Osteocyte (in vitro differentiated cells): ENCODE measurements at regions not wholly inside any gene's neighbourhood (a gene's known extent, or its start where the extent isn't known, plus 50 kb on each side); places are given as distances from the start of the nearest gene placed in this dataset.
"Not testable (repeated sequence)": the region's sequence is repeated elsewhere in the genome, so short reads cannot be mapped to it uniquely, and the experiment has no call there.

ENCODE experiments used
- DNase-seq: peaks from one replicate; pipeline ENCODE4 v3.0.0; 2021; ENCODE audit warnings: mixed read lengths; ENCODE audit not compliant: unreplicated experiment; ENCODE audit errors: extremely low spot score
- H3K27ac Mint-ChIP-seq: one replicate; pipeline ENCODE4 v1.8.0; 2021; ENCODE audit warnings: mild to moderate bottlenecking, mixed read lengths; ENCODE audit not compliant: unreplicated experiment
- H3K27me3 Mint-ChIP-seq: one replicate; pipeline ENCODE4 v1.8.0; 2021; ENCODE audit warnings: mixed read lengths; ENCODE audit not compliant: unreplicated experiment
- H3K36me3 Mint-ChIP-seq: one replicate; pipeline ENCODE4 v1.8.0; 2021; ENCODE audit warnings: mixed read lengths; ENCODE audit not compliant: unreplicated experiment
- H3K4me1 Mint-ChIP-seq: one replicate; pipeline ENCODE4 v1.8.0; 2021; ENCODE audit warnings: mixed read lengths; ENCODE audit not compliant: unreplicated experiment
- H3K4me3 Mint-ChIP-seq: one replicate; pipeline ENCODE4 v1.8.0; 2021; ENCODE audit warnings: mild to moderate bottlenecking, moderate library complexity, mixed read lengths; ENCODE audit not compliant: unreplicated experiment
- H3K9me3 Mint-ChIP-seq: one replicate; pipeline ENCODE4 v1.8.0; 2021; ENCODE audit warnings: mixed read lengths; ENCODE audit not compliant: unreplicated experiment
- TF ChIP-seq, protein P1 (sequence below): fragments of 200-600 bp; sonication (generic); IDR thresholded peaks from 2 replicates; pipeline ENCODE4 v1.5.0; 2021; ENCODE audit warnings: antibody characterized with exemption, mild to moderate bottlenecking, moderate library complexity

DNA sequence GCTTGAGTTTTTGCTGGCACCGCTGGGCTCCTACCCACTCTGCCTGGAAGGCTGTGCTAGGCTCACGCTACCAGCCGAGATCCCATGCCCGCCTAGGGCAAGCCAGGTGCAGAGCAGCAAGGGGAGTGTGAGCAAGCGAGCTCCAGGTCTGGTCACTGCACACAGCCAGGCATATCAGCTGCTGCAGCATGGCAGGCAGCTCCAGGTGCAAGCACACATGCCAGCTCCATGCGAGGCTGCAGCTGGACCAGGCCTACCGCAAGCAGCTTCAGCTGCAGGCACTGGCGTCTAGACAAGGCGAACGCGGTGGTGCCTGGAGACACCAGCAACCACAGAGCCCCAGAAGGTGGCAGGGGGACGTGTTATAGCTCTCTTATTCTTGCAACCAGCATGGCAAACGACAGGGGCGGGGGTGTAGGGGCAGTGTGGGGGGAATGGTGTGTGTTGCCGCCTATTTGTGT lies 614.7 kb upstream of the EPHA5 start:
- TF ChIP-seq, protein P1, sequence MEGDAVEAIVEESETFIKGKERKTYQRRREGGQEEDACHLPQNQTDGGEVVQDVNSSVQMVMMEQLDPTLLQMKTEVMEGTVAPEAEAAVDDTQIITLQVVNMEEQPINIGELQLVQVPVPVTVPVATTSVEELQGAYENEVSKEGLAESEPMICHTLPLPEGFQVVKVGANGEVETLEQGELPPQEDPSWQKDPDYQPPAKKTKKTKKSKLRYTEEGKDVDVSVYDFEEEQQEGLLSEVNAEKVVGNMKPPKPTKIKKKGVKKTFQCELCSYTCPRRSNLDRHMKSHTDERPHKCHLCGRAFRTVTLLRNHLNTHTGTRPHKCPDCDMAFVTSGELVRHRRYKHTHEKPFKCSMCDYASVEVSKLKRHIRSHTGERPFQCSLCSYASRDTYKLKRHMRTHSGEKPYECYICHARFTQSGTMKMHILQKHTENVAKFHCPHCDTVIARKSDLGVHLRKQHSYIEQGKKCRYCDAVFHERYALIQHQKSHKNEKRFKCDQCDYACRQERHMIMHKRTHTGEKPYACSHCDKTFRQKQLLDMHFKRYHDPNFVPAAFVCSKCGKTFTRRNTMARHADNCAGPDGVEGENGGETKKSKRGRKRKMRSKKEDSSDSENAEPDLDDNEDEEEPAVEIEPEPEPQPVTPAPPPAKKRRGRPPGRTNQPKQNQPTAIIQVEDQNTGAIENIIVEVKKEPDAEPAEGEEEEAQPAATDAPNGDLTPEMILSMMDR, result no peak
- no peaks in the 10 kb centered on the region for H3K27me3 Mint-ChIP-seq
- no peaks in the 10 kb centered on the region for H3K36me3 Mint-ChIP-seq
- H3K4me3 Mint-ChIP-seq, result no peak overlapping the region
- H3K27ac Mint-ChIP-seq, result no peak overlapping the region
- no peak for DNase-seq
- peaks cover 3% of the 10 kb centered on the region for H3K9me3 Mint-ChIP-seq
- H3K4me1 Mint-ChIP-seq, result peaks cover 7% of the 10 kb centered on the region

DNA sequence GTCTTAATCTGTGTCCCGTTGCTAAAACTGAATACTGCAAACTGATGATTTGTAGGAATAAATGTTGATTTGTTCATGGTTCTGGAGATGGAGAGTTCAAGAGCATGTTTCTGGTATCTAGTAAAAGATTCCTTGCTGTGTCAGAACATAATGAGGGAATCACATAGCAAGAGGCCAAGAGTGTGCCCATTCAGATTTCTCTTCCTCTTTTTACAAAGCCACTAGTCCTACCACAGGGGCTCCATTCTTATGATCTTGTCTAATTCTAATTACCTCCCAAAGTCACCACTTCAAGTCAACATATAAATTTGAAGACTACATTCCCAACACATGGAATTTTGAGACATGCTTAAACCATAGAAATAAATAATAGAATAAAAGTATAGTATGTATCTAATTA lies 608.8 kb upstream of the EPHA5 start:
- Mint-ChIP-seq H3K36me3 (no peaks in the 10 kb centered on the region), H3K4me1 (peaks cover 15% of the 10 kb centered on the region), H3K27ac (no peak overlapping the region), H3K4me3 (no peak overlapping the region), H3K27me3 (no peaks in the 10 kb centered on the region), H3K9me3 (no peaks in the 10 kb centered on the region)
- no peak for DNase-seq
- TF ChIP-seq, protein P1, result no peak

DNA sequence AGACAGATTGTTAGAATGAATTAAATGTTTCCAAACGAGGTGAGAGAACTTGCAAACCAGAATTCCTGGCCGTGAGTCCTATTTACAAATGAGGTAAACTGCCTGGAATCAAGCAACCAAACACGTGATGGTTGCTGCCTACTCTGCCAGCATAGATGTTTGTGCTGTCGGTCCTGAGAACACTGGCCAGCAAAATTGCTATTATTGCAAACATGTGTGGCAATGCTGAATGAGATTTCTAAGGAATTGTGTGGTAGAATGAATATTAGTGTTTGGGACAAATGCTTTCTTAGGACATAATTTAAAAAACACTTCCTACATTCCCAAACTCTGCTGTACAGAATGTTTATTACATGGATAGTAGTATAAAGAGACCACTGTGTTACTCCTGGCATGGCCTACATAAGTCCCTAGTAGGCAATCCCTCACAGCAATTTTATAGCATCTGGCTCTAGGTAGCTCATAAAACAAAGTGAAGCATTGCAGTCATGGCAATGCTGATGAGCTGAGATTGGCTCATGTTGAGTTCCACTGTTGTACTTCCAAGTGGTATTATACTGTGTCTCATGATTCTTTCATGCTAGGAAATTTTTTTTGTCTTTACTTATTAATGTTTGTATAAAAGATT lies 605.2 kb upstream of the EPHA5 start:
- H3K27me3 Mint-ChIP-seq, result no peaks in the 10 kb centered on the region
- peaks cover 18% of the 10 kb centered on the region for H3K4me1 Mint-ChIP-seq
- no peak for DNase-seq
- no peak overlapping the region for H3K4me3 Mint-ChIP-seq
- TF ChIP-seq, protein P1, result no peak
- peaks cover 7% of the 10 kb centered on the region for H3K9me3 Mint-ChIP-seq
- H3K36me3 Mint-ChIP-seq, result no peaks in the 10 kb centered on the region
- H3K27ac Mint-ChIP-seq, result no peak overlapping the region

DNA sequence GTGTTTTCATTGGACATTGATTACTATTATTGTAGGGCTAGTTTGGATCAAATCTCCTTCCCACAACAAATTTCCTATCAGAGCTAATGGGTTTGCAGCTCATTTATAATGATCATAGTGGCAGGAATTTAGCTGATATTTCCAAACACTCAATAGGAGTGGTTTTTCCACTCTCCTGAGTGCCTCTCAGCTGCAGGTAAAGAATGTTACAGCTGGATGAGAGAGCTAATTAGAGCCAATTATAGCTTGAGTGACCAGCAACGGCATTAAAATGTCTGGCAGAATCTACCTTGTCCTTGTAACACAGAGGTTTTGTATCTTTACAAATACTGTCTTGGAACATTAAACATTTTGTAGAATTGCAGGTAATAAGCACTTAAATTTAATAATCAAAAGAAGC lies 602.8 kb upstream of the EPHA5 start:
- TF ChIP-seq, protein P1, result no peak
- Mint-ChIP-seq H3K36me3 (peaks cover 6% of the 10 kb centered on the region), H3K27me3 (no peaks in the 10 kb centered on the region), H3K4me1 (peaks cover 18% of the 10 kb centered on the region), H3K27ac (peak overlapping the region; percentile 50), H3K9me3 (peaks cover 17% of the 10 kb centered on the region), H3K4me3 (no peak overlapping the region)
- DNase-seq, result no peak

DNA sequence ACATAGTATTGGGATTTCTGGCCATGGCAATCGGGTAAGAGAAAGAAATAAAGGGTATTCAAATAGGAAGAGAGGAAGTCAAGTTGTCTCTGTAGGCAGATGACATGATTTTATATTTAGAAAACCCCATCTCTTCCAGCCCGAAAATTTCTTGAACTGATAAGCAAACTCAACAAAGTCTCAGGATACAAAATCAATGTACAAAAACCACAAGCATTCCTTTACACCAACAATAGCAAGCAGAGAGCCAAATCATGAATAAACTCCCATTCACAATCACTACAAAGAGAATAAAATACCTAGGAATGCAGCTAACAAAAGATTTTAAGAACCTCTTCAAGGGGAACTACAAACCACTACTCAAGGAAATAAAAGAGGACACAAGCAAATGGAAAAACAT lies 600.1 kb upstream of the EPHA5 start:
- not testable (repeated sequence) for DNase-seq, H3K27ac Mint-ChIP-seq, H3K27me3 Mint-ChIP-seq, H3K4me3 Mint-ChIP-seq, H3K36me3 Mint-ChIP-seq
- Mint-ChIP-seq H3K4me1 (peaks cover 13% of the 10 kb centered on the region), H3K9me3 (peaks cover 23% of the 10 kb centered on the region)

DNA sequence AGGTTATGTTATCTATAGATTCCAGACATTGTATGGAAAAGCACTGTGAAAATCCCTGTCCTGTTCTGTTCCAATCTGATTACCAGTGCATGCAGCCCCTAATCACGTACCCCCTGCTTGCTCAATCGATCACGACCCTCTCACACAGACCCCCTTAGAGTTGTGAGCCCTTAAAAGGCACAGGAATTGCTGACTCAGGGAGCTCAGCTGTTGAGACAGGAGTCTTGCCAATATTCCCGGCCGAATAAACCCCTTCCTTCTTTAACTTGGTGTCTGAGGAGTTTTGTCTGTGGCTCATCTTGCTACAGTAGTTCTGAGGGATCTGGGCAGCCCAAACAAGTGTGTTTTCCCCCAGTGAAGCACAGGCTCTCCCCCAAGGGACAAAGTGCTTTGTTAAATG lies 596.3 kb upstream of the EPHA5 start:
- not testable (repeated sequence) for H3K27ac Mint-ChIP-seq, H3K36me3 Mint-ChIP-seq, DNase-seq, H3K4me3 Mint-ChIP-seq, H3K27me3 Mint-ChIP-seq
- H3K9me3 Mint-ChIP-seq, result peaks cover 21% of the 10 kb centered on the region
- peaks cover 11% of the 10 kb centered on the region for H3K4me1 Mint-ChIP-seq
